Hematopoietic multipotent progenitor cell (in vitro differentiated cells): ENCODE measurements at regions not wholly inside any gene's neighbourhood (a gene's known extent, or its start where the extent isn't known, plus 50 kb on each side); places are given as distances from the start of the nearest gene placed in this dataset.

Experiments used
- DNase-seq, 3 donors: peaks; one replicate each; pipeline ENCODE4 v3.0.0-alpha.2; 2011 to 2015; ENCODE audit warnings: low read depth in 2 of 3, low spot score in 2 of 3

DNA sequence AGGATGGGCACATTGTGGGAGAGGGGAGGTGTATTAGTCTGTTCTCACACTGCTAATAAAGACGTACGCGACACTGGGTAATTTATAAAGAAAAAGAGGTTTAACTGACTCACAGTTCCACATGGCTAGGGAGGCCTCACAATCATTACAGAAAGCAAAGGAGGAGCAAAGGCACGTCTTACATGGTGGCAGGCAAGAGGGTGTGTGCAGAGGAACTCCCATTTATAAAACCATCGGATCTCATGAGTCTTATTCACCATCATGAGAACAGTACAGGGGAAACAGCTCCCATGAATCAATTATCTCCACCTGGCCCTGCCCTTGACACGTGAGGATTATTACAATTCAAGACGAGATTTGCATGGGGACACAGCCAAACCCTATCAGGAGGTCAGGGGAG, 266.7 kb downstream of the HAUS1 start:
- no peak for DNase-seq

DNA sequence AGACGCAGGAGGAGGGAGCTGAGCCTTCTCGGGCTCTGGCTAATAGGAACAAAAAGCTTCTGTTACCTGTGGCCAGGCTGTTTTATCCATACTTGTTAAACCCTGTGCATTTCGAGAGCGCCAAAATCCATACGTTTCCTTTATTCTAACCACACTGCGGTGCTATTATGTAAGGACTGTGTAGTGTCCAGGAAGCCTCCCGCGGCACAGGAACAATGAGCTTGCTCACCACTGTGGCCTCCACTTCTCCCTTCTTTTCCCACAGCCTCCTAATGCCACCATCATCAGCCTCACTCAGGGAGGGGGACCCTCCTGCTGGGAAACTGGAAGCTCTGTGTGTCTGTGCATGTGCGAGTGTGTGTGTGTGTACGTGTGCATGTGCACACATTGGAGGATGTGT, 268.5 kb downstream of the HAUS1 start:
- DNase-seq: no peak

DNA sequence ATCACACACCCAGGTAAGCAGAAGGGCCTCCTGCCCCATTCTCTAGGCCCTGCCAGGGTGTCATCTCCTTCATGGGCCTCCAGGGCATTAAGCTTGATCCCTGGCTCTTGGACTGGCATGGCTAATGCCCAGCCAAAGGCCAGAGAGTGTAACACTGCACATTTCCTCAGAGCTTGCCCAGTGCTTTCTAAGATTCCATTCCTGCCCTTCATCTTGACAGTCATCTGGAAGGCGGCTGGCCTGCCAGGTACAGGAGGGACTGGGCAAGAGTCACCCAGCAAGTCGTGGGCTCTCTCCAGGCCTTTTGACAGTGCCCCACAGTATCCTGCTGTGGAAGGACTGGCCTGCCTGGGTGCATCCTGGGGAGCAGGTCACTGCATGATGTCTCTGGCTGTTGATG, 268.9 kb downstream of the HAUS1 start:
- no peak for DNase-seq

DNA sequence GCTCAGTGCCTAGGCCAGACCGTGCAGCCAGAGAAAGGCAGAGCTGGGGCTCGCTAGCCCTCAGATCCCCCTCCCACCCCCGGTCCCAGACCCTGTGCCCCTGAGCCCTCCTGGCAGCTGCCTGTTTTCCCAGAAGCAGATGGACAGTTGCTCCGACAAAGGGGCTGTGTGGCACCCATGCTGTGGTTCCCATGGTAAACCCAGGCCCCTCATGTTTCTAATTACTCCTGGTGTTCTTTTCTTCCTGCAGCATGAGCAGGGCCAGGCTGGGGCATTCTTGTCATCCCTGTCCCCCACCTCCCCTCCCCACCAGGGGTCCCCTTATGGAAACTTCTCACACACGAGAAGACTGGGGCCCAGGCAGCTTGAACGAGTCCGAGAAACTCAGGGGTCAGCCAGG, 269.6 kb downstream of the HAUS1 start:
- DNase-seq: no peak

DNA sequence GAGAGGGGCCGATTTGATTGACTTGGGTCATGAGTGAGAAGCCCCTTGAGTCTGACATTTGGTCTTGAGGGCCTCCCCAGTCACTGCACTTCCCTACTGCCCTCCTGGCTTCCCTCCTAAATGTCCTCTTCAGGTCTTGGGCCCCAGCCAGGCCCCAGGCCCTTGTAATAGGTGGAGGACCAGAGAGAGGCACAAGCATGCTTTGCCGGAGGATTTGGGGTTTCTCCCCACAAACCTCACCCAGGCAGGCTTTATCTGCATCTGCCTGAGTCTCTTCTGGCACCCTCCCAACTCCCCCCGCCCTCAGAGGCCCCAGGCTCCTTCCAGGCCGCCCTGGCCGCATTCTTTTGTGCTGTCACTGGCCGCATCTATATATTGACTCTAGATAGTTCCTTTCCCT, 270.7 kb downstream of the HAUS1 start:
- DNase-seq: no peak

DNA sequence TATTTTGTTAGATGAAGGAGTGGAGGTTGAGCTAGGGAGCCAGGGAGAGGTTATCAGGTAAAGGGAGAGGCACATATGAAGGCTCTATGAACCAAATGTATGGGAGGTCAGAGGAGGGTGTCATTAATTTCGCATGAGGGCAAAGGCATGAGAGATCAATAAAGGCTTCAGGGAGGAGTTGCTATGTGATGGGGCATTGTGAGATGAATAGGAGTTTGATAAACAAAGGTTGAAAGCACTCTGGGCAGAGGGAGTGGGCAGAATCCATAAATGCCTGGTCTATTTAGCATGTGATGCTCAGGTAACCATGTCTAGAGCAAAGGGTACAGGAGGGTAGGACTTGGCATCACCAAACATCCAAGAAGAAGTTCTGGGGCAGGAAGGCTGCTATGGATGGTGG, 273.4 kb downstream of the HAUS1 start:
- no peak for DNase-seq

DNA sequence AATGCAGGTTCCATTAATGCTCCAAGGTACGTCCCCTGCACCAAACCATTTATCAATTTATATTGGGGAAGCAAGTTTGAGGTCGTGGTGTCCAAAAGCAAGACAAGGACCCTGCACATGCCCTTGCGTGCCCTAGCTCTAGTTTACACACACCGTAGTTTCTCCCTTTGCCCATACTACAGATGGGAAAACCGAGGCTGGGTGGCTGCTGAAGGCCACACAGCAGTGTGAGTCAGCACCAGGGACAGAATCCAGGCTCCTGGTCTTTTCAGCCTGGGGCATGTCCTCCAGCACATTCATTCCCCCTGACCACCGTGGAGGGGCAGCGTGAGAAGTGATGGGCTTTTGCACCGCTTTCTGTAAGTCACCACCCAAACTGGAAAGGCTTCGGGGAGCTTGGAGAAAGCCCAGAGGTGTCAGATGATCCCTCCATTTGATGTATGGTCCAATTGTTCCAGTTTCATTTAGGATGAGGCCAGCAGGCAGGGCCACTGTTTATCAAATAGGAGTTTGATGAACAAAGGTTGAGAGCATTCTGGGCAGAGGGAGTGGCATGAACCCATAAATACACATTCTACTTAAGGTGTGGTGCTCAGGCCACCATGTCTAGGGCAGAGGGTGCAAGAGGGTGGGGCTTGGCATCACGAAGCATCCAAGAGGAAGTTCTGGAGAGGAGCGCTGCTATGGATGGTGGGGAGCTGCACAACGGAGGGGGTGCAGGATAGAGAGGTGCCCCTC, 274.1 kb downstream of the HAUS1 start:
- no peak for DNase-seq

DNA sequence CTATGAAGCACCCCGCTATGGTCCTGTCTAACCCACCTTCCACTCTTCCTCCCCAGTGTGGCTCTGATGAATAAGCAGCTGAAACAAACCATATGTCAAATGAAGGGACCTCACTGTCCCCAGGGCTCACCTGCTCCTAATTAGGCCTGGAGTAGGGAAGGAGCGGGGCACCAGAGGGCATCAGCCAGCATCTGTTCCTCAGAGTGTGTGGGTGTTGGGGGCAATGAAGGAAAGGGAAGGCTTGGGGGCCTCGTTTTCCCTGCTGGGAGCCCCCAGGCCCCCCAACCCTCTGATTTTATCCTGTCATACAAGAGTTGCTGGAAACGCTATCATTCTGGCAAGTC, 274.7 kb downstream of the HAUS1 start:
- no peak for DNase-seq

DNA sequence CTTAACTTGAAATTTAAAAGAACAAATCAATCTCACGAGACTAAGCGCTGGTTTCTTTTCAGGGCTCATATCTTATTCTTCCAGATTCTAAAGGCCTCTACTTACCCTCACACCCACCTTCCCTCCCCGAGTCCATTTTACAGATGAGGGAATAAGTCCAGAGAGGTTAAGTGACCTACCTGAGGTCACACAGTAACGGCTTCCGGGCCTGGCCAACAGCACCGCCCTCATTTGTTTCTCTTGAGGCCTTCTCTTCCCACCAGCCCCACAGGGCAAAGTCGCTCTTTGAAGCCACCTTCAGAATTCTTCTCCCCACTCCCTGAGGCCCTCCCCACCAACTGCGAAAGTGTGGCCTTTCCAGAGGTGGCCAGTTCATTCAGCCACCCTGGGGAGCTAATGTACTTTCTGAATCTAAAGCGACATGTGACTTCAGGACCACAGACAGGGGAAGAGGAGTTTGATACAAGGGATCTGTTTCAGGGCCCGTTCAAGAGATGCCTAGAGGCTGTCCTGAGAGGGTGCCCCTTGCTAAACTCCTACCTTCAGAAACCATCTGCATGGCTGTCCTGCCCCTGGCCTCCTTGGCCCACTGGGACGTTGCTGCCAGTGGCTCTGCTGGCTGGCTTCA, 275.3 kb downstream of the HAUS1 start:
- DNase-seq: no peak

DNA sequence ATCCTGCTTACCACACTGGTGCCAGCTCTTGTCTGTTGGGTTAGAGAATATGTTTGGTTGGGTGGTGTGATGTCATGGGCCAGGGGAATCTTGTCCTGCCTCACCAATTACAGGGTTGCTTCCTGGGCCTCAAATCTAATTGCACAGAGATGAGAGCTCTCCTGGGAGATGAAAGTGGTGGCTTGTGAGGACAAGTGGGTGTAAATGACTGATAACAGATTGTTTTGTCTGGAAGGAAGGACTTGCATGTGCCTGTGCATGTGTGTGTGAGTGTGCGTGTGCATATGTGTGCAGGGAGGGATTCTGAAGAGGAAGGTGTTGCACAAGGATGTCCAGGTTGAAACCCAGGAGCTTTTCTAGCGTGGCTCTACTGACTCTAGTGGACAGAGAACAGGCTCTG, 271.9 kb downstream of the LOXHD1 start:
- DNase-seq: no peak

DNA sequence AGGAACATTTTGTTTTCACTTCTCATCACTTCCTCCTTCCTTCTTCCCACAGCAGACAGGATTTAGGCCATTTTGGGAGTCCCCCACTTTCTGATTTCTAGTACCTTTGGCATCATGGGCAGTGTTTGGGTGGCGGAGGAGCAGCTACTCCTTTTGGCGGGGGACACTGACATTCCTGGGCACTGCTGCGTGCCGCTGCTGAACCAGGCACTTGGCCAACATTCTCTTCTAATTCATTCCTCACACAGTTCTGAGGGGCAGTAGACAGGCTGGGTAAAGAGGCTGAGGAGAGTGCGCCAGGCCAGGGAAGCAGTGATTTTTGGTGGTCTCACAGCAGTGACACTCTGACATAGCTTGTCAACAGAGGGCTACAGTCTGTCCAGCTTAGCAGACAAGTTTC, 270.2 kb downstream of the LOXHD1 start:
- DNase-seq: no peak

DNA sequence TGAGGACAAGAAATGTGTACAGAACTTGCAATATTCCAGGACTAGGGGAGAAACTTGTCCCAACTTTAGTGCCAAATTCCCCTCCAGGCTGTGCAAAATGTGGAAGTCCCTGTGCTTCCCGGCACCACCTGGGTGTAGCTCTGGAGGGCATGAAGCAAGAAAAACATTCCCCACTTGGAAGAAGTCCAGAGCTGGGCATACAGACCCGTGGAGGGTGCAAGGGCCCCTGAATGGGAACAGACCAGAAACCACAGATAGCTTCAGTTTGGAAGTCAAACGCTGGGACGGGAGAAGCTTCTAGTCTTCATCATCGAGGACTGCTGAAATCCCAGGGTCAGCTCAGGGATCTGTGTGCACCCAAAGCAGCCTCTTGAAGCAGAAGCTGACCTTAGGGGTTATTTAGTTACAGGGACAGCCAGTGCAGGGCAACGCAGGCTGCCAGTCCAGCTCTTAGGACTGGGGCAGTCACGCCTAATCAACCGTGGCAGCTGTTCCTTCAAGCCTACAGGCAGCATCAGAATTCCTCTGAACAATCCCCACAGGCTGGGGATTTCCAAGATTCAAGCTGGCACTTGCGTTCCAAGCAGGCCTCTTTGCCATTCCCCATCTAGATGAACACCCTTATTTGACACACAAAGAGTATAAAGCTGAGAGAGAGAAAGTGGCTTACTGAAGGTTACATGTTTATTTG, 269.4 kb downstream of the LOXHD1 start:
- DNase-seq: no peak

DNA sequence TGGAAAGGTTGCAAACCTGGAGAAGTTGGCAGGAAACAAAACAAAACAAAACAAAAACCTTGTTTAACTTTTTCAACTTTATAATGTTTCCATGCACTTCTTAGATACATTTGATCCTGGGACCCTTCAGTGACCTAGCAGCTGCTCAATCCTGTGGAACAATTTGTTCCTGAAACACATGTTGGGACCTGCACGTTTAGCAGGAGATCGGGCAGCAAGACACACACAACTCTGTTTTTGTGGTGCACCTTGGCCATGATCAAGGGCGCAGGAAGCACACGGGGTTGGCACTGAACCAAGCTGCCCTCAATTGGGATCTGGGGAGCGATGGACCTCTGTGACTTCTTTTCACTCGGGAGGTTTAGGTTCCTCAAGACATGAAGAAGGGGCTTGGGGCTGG, 268.7 kb downstream of the LOXHD1 start:
- DNase-seq: no peak

DNA sequence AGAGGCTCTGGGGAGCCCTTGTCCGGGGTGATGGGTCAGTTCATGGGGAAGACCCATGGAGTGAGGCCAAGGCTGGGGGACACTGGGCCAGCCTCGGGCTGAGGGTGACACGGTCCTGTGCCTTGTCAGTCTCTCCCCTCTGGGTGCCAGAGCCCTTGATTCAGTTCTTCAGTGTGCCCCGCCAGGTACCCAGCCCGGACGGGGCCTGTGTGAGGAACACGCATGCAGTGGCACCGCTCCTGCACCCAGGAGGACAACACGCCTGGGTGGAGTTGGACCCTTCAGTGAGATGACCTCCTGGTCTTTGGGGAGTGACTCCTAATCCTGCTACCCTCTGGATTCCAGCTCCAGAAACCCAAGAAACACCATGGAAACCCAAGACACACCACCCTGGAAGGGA, 264.4 kb downstream of the LOXHD1 start:
- no peak for DNase-seq

DNA sequence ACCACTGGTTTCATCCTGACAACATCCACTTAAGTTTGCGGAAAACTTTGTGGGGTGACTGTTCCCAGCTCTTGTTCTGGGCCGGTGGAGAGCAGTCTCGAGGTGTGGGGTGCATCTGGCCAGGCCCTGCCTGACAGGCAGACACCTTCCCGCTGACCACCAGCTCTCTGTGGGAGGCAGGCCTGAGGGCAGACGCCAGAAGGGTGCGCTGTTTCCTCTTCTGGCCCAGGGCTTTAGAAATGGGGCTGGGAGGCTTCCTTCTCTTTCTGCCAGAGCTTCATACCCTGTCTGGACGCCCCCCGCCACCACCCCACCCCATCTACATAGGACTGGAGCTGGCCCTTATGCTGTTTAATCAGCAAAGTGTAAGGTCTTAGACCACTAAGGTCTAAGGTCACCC, 263.8 kb downstream of the LOXHD1 start:
- no peak for DNase-seq

DNA sequence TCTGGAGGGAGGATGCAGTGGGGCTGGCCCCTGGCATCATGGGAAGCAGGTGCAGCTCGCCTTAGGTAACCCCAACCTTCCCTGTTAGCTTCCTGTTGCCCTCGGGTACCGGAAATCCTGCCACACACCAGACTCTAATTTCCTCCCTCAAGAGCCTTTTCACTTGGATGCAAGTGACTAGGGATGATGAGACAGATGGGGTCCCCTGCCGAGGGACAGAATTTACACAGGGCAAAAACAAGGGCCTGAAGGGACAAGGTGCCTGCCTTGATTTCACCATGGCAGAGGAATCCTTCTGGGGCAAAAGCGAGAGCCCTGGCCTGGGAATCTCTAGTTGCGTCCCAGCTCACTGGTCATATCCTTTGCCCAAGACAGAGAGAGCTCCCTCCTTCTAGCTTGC, 263.1 kb downstream of the LOXHD1 start:
- DNase-seq: no peak

DNA sequence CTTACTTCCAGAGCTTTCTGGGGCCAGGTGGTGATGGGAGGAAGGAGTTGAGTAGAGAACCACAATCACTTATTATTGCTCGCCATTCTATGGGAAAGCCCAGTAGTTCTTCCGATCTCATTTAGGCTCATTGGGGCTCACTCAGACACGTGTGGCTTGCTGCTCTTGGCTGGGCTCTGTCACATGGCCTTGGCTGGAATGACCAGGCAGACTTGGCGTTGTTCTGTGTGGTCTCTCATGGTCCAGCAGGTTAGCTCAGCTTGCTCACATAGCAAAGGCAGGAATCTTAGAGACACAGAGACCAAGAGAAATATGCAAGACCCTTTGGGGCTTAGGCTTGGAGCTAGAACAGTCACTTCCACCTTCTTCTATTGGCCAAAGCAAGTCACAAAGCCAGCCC, 261.2 kb downstream of the LOXHD1 start:
- no peak for DNase-seq

DNA sequence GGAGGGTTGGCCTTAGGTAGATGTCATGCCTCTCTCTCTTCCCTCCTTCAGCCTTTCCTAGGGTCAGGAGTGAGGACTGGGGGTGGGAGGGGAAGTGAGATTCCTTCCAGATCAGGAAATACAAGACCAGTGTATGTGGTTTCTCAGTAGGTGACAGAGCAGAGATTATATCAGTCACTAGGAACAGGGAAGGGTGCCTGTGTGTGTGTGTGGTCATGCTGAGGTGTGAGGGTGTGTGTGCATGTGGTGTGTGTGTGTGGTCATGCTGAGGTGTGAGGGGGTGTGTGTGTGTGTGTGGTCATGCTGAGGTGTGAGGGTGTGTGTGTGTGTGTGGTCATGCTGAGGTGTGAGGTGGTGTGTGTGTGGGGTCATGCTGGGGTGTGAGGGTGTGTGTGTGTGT, 259.8 kb downstream of the LOXHD1 start:
- no peak for DNase-seq

DNA sequence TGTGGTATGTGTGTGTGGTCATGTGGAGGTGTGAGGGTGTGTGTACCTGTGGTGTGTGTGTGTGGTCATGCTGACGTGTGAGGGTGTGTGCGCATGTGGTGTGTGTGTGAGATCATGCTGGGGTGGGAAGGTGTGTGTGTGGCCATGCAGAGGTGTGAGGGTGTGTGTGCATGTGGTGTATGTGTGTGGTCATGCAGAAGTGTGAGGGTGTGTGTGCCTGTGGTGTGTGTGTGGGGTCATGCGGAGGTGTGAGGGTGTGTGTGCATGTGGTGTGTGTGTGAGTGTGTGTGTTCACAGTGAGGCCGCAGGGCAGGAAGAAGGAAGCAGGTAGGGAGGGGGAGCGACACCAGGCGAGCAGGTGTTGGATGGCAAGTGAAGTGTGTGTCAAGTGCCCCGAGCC, 259.0 kb downstream of the LOXHD1 start:
- DNase-seq: no peak

DNA sequence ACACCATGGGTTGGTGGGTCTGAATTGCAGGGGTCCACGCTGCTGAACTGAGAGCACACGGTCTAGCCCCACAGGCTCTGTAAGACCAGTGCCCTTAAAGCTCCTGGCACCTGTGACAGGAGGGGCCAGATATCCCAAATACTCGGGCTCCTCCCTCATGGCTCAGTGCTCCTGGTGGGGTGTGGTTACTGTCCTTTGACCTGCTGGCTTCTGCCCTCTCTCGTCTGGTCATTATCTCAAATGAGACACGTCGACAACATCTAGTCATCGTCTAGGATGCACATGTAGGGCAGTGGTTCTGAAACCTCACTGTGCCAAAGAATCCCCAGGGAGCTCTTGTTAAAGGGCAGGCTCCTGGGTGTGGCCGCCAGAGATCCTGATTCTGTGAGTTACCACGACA, 258.4 kb downstream of the LOXHD1 start:
- no peak for DNase-seq

DNA sequence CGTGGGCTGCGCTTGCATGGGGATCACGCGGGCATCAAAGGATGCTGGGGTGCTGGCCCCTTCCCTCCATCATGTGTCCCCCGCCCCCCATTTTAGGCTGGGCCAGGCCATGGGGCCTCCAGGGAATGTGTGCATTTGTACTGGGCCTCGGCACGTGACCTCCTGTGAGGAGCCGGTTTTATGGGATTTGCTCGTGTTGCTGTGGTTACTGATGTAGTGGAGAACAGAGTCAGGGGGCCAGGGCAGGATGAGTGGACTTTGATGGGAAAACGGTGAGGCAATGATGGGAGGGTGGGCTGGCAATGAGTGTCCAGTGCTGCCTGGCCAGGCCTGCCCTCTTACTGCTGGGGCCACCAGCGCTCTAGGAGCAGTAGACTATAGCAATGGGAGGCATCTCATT, 257.7 kb downstream of the LOXHD1 start:
- DNase-seq: no peak

DNA sequence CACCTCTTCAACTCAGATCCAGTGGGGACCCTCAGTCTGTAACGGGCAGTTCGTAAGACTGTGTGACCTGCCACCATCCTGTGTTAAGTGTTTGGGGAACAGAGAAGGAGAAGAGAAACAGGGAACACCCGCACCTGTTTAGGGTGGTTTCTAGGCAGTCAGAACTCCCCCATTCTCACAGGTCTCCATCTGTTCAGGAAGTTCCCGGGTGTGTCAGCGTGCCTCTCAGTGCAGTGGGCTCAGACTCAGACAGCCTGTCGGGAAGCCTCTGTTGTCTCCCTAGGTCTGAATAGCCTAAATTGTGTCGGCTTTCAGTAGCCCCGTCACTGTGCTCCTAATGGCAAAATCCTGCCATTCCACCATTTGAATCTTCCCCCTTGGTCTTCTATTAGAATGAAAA, 256.6 kb downstream of the LOXHD1 start:
- DNase-seq: no peak
